ENCODE measurements at regions not wholly inside any gene's neighbourhood (a gene's known extent, or its start where the extent isn't known, plus 50 kb on each side); places are given as distances from the start of the nearest gene placed in this dataset.
A peak's percentile ranks its signal among the peaks of the same experiment; 100 is the strongest.

DNA sequence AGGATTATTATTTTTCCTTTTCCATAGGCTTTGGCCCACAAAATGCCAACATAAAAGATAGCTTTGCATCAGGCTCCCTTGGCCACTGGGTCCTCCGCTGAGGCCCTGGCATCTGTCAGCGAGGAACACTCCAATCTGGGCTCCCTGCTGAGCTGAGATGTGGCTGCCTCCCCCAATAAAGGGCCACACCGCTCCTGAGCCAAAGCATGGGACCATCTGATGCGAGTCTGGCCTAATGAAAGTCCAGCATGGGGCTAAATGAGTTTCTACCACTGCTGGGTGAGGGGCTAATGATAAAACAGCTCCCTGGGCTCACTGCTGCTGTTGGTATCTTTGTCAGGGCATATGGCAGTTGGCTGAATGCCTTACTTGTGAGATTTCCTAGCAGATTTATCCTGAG lies 817.5 kb upstream of the SLC35B3 start:
- DNase-seq (ENCODE audit: low read depth, low spot score) = no peak
- Histone ChIP-seq H3K9me3 (ENCODE audit: control insufficient read depth, insufficient read depth, low read length) (no peaks in the 10 kb centered on the region), H3K4me3 (ENCODE audit: low read depth, low read length) (no peak overlapping the region), H3K27me3 (ENCODE audit: control insufficient read depth, insufficient read depth, low read length) (no peaks in the 10 kb centered on the region), H3K27ac (ENCODE audit: low read depth, low read length) (no peak overlapping the region)
- TF ChIP-seq, protein P1, sequence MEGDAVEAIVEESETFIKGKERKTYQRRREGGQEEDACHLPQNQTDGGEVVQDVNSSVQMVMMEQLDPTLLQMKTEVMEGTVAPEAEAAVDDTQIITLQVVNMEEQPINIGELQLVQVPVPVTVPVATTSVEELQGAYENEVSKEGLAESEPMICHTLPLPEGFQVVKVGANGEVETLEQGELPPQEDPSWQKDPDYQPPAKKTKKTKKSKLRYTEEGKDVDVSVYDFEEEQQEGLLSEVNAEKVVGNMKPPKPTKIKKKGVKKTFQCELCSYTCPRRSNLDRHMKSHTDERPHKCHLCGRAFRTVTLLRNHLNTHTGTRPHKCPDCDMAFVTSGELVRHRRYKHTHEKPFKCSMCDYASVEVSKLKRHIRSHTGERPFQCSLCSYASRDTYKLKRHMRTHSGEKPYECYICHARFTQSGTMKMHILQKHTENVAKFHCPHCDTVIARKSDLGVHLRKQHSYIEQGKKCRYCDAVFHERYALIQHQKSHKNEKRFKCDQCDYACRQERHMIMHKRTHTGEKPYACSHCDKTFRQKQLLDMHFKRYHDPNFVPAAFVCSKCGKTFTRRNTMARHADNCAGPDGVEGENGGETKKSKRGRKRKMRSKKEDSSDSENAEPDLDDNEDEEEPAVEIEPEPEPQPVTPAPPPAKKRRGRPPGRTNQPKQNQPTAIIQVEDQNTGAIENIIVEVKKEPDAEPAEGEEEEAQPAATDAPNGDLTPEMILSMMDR (IDR thresholded peaks at IDR 0.05; ENCODE audit: low read depth, low read length) = no peak
- ChIA-PET POLR2A (interaction anchor here (0.6 kb wide), 1 partner anchor 272 kb away, joined by 3 read pairs; no protein-coding TSS in a partner anchor), CTCF (no interaction called here)

DNA sequence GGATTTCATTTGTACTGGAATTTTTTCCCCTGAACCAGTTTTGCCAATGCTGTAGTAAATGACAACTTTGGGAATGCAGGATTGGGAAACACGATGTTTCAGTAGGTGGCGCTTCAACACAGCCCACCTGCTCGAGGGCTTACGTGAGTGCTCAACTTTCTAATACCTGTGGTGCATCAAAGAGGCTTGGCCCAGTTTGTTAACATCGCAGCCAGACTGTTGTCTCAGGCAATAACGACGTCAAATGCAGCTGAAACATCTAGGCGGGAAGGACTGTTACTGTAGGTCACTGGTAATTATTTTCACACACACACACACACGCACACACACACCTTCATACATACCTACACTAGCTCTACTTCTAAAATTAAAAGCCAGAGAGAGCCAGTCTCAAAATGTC lies 815.5 kb upstream of the SLC35B3 start:
- H3K27ac ChIP-seq (ENCODE audit: low read depth, low read length) = no peak overlapping the region
- ChIA-PET CTCF (interaction anchor here (0.8 to 1.5 kb wide), 4 partner anchors 12 to 1179 kb away, joined by 3 to 7 read pairs (median 3); no protein-coding TSS in a partner anchor), POLR2A (no interaction called here)
- H3K27me3 ChIP-seq (ENCODE audit: control insufficient read depth, insufficient read depth, low read length) = no peaks in the 10 kb centered on the region
- TF ChIP-seq, protein P1 (IDR thresholded peaks at IDR 0.05; ENCODE audit: low read depth, low read length) = peak; percentile 65
- no peaks in the 10 kb centered on the region for H3K9me3 ChIP-seq (ENCODE audit: control insufficient read depth, insufficient read depth, low read length)
- no peak overlapping the region for H3K4me3 ChIP-seq (ENCODE audit: low read depth, low read length)
- peak; percentile 8 for DNase-seq (ENCODE audit: low read depth, low spot score)

DNA sequence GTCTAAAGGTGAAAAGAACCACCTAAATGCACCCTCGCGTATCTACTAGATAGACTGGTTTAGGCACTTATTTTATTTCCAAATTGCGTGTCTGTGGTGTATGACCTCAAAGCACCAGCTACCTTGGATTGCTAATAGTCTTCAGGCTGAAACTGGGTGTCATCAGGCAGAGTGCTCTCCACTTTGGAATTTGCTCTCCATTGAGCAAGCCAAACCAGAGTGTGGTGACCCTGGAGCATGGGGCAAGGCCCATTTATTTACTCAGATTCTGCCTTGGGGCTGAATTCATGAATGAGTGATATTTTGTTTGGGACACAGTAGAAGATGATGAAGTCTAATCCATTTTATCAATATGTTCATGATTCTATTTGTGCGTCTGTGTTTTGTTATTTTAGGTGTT lies 812.8 kb upstream of the SLC35B3 start:
- no peak for DNase-seq (ENCODE audit: low read depth, low spot score)
- TF ChIP-seq, protein P1 (IDR thresholded peaks at IDR 0.05; ENCODE audit: low read depth, low read length) = no peak
- ChIA-PET POLR2A (no interaction called here), CTCF (interaction anchor here (0.7 kb wide), 1 partner anchor 165 kb away, joined by 3 read pairs; no protein-coding TSS in a partner anchor)
- Histone ChIP-seq H3K4me3 (ENCODE audit: low read depth, low read length) (no peak overlapping the region), H3K27ac (ENCODE audit: low read depth, low read length) (no peak overlapping the region), H3K27me3 (ENCODE audit: control insufficient read depth, insufficient read depth, low read length) (no peaks in the 10 kb centered on the region), H3K9me3 (ENCODE audit: control insufficient read depth, insufficient read depth, low read length) (no peaks in the 10 kb centered on the region)

DNA sequence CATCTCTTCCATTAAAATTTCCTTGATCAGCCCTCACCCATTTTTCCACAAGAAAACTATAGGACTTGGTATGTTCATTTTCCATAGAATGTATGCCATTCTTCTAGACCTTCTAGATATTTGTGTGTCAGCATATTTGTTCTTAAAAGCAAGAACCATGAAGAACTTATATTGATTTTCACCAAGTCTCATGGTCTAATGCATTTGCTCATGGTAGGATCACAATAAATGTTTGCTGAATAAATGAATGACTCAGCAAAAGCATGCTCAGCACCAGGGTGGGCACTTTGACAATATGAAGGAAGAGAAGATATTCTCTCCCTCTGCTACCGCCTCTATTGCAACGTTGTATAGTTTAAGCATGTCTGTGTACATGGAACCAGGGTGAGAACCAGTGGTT lies 805.5 kb upstream of the SLC35B3 start:
- TF ChIP-seq, protein P1 (IDR thresholded peaks at IDR 0.05; ENCODE audit: low read depth, low read length) = no peak
- Histone ChIP-seq H3K9me3 (ENCODE audit: control insufficient read depth, insufficient read depth, low read length) (no peaks in the 10 kb centered on the region), H3K4me3 (ENCODE audit: low read depth, low read length) (no peak overlapping the region), H3K27me3 (ENCODE audit: control insufficient read depth, insufficient read depth, low read length) (no peaks in the 10 kb centered on the region), H3K27ac (ENCODE audit: low read depth, low read length) (no peak overlapping the region)
- ChIA-PET CTCF (no interaction called here), POLR2A (no interaction called here)
- DNase-seq (ENCODE audit: low read depth, low spot score) = no peak

DNA sequence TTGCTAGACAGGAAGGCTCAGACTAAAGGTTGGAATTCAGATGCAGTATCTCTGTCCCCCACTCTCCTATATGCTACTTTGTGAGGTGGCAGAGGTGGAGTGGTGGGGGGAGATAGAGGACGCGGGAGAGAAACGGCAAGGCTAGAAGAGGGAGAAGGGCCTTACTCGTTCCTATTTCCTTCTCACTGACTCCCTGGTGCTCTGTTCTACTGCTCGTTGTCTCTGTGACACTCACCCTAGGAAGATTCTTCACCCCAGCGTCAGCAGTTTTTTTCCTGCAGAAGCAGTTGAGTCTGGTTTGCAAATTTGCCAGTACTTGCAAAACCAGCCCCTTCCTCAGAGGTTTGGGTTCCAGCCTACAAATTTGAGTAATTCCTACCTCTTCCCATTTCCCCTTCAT lies 801.1 kb upstream of the SLC35B3 start:
- H3K27me3 ChIP-seq (ENCODE audit: control insufficient read depth, insufficient read depth, low read length) = no peaks in the 10 kb centered on the region
- TF ChIP-seq, protein P1 (IDR thresholded peaks at IDR 0.05; ENCODE audit: low read depth, low read length) = no peak
- no peak for DNase-seq (ENCODE audit: low read depth, low spot score)
- H3K9me3 ChIP-seq (ENCODE audit: control insufficient read depth, insufficient read depth, low read length) = no peaks in the 10 kb centered on the region
- ChIA-PET CTCF (no interaction called here), POLR2A (no interaction called here)
- H3K27ac ChIP-seq (ENCODE audit: low read depth, low read length) = no peak overlapping the region
- no peak overlapping the region for H3K4me3 ChIP-seq (ENCODE audit: low read depth, low read length)
